Pulmonary artery endothelial cell (primary cell): ENCODE measurements at regions not wholly inside any gene's neighbourhood (a gene's known extent, or its start where the extent isn't known, plus 50 kb on each side); places are given as distances from the start of the nearest gene placed in this dataset.

Experiments
- DNase-seq: peaks from one replicate; pipeline ENCODE4 v3.0.0-alpha.2; 2011; ENCODE audit warnings: low read depth, low spot score

DNA sequence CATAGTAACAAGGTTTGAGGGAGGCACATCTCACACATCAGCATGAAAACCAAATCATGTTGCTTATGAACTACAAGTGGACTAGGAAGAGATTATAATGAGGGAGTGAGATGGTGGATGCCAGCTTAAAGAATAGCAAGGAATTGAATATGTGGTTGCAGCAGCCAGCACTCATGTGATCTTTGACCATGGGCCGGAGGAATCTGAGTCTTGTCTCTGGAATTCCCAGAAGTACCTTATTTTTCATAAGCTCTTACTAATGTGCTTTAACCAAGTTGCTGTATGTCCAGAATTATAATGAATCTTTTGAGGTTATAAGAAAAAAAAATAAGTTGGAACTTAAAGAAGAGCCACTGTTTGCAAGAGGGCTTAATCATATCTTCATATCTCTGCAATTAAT, 97.0 kb downstream of the DISP1 start:
- no peak for DNase-seq

DNA sequence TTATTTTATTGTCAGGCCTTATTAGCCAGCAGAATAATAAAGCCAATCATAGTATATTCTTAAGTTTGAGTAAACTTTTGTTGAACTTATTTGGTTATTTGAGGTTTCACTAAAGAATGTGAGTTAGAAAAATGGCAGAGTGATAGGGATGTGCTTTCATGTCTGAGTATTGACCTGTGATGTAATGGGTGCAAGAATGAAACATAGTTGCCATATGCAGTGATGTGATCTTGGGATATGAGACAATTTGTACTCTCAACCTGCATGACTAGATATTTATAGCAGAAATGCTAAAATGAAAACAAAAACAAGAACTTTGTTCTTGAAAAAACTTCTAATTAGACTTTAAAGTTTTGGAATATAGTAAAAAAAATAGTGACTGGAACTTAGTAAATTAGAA, 97.9 kb downstream of the DISP1 start:
- DNase-seq = no peak

DNA sequence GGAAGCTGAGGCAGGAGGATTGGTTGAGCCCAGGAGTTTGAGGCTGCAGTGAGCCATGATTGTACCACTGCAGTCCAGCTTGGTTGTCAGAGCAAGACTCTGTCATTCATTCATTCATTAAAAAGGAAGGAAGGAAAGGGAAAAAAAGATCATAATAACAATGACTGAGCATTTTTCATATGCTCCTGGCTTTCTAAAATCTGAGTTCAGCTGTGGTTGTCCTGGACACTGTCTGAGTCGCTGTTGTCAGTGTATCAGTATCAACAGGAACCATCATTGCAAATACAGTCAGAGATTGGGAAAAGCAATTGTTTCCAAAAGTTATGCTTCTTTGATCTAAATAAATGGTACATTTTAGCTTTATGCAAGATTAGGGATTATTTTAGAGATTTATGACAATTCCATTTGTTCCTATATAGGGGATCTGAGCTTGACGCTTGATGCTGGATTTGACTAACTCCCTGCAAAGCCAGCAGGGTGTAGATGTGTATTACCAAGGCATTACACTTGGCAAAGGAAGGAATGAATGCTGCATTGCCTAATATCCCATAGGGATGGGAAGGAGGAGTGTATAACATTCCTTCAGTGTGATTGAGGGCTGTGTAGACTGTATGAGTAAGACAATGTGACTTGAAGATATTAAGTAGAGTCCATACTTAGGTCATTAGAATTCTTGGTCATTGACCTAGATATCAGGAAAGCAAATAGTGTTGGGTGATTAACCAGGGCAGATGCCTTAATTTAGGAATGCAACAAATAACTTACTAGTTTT, 100.2 kb downstream of the DISP1 start:
- DNase-seq = no peak

DNA sequence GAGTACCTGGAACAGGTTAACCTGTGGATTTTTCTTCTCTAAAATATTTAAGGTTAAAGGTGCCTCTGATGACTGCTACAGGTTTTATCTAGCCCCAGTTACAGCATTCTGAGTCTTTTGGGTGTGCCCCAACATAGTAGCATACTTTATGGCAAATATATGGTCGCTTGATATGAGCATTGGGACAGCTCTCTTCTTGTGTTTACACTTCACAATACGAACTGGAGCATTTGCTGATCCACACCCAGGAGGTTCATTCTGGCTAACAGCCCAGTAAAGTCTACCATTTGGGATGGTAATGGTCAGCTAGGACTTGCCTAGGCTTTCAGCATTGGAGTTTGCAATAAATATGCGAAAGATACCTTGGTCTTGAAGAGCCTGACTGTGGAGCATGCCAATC, 101.3 kb downstream of the DISP1 start:
- no peak for DNase-seq

DNA sequence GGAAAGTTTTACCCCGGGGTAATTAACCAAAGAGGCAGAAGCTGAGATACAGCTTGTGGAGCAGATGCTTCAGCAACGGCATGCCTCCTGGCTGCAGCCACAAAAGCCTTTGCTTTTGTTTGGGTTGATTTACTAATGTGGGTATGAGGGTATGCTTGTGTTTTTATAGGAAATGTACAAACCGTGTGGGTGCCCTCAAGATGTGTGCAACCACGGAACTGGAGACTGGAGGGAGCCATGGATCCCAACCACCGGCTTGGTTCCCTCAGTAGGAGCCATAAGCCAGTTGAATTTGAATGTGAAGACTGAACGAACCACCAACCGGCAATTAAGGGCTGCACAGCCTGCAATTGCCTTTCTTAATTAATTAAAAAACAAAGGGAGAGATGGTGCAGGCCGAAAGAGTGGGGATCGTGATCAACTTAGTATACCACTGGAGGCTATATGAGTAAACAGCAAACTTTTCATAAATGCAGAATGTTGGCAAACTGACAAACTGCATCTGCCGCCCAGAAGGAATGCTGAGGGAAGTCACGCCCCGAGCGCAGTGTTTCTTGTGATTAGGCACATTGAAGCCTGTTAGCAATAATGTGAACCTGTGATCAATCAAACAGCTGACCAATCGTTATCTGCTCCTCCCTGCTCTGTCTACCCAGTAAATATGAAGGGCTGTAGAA, 104.1 kb downstream of the DISP1 start:
- DNase-seq = no peak

DNA sequence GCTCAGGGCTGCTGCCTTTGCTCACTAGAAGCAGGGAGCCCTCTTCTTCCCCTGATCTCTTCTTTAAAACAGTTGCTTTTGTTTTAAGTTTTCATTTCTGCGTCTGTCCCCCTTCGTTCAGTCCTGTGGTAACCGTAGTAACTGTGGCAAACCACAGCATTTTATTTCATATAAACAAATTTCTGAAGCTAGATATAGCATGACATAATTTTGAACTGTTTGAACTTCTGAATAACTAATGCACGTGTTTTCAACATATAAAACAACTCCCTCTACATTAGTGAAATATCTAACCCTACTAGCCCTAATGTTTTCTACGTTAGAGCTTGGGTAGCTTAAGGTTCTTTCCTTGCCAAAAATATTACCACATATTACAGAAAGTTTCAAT, 104.6 kb downstream of the DISP1 start:
- no peak for DNase-seq

DNA sequence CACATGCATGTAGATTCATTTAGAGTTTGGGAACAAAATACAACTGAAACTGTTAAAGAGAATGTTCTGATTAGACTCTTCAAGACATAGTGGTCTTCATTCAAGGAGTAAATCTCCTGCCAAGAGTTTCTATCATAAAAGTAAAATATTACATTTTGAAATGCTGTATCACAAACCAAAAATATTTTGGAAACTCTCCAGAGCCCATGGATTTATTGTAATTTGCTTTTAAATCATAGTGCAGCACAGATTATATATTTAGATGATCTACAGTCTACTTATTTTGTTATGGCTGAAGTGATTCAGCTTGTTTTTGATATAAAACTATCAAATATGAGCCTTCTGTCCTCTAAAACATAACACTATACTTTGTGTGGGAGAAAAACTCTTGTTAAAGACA, 105.3 kb downstream of the DISP1 start:
- no peak for DNase-seq

DNA sequence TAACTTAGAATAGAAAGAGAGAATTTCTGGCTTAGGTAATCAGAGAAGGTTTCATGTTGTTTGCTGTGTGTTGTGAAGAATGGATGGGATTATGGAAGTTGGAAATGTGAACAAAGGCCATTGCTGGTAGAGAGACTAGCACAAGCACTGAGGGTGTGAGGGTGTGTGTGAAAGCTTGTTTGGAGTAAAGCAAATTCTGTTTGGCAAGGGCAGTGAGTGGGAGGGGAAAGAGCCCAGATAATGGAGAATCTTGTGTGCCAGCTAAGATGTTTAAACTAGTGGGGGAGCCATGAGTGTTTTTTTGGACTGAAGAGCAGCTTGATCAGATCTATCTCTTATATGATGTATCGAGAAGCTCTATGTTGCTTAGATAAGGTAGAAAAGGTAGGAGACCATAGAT, 107.1 kb downstream of the DISP1 start:
- DNase-seq = no peak

DNA sequence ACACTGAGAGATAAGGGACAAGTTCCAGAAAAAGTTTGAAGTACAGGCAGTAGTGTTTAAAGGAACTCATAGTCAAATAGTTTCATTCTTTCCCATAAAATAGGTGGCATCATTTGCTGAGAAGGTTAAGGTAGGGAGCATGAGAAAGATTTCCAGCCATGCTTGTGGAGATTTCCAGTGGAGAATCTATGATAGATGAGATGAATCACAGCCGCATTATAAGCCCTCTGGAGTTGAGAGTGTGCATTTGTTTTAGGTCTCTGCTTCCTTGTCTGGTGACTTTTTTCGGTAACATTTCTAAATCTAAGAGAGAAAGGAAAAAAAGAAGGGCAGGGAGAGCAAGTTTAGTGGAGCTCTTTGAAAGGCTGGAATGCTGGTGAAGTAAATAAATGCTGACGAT, 108.7 kb downstream of the DISP1 start:
- no peak for DNase-seq

DNA sequence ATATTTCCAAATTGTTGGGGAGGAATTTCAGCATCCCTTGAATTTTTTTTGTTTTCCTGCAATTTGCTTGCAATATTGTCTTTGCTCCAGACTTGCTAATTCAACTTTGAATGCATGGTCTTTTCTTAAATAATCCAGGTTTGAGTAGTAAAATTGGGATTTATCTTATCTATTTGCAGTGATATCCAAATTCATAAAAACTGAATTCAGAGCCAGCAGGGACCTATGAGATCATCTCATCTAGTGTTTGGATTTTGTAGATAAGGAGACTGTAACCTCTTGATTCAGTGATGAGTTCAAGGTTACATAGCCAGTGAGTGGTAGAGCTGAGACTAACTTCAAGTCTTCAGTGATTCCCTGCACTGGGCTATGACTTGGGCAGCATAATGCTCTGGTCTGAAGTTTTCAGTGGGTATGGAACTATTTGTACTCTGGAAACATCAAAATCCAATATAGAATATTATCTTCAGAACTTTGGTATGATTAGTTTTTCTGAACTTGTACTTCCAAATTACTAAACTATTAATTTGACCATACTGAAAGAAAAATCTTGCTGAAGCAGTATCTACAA, 109.4 kb downstream of the DISP1 start:
- no peak for DNase-seq

DNA sequence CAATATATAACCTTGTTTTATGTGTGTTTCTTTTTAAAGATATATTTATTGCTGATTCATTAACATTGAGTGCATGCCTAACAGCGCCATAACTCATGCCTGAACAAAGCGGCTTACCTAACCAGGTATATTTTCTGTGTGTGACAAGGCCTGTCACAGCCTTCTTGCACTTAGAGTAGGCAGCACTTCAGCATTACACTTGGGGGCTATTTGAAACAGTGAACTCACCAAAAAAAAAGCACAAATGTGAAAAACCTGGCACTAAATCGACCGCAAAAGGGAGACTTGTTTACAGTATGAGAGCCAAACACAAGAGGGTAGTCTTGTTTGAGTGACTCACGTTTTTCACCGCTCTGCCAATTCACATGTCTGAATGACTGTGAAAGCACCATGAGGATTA, 111.7 kb downstream of the DISP1 start:
- DNase-seq = no peak

DNA sequence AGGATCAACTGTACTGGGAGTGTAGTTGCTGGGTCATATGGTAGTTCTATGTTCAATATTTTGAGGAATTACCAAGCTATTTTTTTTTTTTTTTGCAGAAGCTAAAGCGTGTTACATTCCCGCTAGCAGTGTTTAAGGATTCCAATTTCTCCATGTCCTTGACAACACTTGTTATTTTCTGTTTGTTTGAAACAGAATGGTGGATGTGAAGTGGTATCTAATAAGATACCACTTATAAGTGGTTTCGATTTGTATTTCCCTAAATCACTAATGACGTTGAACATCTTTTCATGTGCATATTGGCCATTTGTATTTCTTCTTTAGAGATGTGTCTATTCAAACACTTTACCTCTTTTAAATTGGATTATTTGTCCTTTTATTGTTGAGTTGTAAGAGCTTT, 112.2 kb downstream of the DISP1 start:
- DNase-seq = no peak

DNA sequence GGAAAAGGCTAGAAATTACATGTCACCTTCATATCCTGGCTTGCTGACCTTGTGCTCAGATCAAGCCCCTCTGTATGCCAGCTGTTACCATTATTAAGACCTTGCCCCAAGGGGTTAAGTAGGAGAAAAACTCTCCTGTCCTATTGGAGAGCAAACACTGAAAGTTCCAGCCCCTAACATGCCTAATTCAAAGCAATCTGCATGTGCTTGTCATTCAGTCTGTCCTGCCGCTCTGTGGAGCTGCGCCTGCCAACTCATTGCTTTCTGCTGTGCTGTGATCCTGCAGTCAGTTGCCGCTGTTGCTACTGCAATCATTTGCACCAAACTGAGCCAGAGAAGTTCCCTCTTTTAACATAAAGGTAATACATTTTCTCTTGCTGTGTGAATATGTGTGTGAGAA, 113.4 kb downstream of the DISP1 start:
- DNase-seq = no peak

DNA sequence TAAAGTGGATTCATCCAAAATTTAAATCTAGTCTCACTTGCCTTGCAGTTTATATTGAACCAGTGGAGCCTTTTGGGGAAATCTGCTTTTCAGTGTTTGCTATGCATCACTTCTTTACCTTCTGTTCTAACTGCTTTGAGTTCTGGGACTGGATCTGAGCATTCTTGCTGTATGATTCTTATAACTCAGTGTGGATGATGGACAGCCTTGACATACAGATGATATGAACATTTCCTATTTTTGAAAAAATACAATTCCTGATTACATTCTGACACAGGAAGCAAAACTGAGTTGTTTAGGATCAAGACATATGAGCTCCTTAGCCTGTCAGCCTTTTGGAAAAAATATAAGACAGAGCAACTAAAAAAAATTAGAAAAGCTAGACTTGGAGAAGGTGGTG, 115.2 kb downstream of the DISP1 start:
- no peak for DNase-seq

DNA sequence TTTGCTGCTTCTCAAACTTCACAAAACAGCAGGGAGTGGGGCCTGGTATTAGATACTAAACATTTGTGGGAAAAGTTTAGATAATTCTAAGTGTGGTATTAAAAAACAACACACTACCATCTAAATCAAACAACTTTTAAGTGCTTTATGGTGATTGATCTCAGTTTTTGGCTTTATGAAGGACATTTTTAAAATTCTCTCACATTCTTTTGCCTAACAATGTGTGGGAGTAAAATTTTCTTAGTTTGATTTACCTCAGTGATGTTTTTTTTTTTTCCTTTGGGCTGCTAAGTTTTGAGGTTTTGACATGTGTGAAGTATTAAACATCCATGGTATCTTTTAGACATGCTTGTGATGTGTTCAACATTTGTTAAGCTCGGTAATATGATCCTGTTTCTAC, 116.2 kb downstream of the DISP1 start:
- no peak for DNase-seq

DNA sequence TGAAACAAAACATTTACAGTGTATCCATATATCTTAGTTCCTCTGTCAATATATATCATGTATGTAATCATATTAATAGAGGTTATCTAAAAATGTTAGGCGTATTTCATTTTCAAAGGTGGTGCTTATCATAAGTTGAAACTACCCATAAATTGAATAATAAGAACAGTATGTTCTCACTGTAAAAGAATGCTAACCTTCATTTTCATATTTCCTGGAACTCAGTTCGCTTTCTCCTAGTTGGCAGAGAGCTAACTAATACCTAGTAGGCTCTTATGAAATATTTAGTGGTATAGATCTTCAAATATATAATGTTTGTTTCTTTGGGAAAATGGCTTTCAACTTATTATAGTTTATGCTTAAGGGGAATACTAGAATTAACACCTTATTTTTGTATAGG, 118.4 kb downstream of the DISP1 start:
- DNase-seq = no peak

DNA sequence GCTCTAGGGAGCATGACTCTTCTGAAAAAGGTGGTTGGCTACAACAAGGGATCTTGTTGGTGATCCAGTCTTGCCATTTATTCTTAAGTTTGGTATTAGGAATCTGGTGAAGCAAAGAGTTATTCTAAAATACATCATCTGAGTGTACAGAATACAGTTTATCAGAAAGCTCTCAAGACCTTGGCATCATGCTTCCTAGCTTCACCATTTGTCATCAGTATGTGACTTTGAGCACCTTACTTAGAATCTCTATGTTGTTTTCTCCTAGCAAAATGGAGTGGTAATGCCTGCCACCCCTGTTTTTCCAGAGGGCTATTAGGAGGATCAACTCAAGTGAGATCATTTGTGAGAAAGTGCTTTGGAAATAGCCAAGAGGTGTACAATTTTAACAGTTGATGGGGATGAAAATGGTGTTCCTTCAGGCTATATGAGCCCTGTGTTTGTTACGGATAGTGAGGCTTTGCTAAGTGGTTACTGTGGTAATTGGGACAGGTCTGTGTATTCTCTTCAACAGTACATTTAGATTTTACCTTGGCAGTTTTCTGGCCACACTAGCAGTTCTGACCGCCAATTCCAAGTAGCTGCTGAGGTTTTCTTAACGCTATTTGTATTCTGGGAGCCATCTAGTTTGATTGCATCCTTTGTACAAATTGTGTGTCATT, 120.5 kb downstream of the DISP1 start:
- DNase-seq = no peak

DNA sequence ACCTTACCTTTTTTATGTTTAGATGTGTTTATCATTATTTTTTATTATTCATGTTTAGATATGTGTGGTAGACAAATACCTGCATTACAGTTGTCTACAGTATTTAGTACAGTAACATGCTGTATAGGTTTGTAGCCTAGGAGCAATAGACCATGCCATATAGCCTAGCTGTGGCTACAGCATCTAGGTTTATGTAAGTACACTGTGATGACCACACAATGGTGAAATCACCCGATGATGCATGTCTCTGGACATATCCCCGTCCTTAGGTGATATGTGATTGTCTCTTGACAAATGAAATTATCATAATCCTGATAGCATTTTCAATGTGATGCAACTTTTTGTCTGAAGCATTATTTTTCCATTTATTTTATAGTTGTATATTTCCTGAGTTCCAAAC, 121.2 kb downstream of the DISP1 start:
- no peak for DNase-seq

DNA sequence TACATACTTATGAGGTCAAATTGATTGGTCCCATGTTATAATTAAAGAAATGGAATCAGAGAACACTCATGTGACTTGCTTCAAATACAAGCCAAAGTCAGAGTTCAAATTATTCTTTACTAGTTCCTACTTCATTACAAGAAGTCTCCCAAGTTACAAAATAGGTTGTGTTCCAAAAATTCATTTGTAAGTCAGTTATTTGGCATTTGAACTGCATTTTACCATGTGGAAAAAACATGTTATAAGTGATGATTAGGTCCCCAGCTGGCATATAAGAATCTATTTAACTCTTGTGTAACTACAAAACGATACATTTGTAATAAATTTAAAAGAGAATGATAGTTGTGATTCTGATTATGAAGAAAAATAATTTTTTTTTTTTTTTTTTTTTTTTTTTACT, 124.1 kb downstream of the DISP1 start:
- no peak for DNase-seq

DNA sequence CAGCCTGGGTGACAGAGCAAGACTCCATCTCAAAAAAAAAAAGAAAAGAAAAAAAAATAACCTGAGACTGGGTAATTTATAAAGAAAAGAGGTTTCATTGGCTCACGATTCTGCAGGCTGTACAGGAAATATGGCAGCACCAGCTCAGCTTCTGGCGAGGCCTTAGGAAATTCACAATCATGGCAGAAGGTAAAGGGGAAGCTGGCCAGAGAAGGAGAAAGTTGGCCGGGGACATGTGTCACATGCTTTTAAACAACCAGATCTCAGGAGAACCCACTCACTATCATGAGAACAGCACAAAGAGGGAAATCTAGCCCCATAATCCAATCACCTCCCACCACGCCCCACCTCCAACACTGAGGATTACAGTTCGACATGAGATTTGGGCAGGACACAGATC, 125.3 kb downstream of the DISP1 start:
- no peak for DNase-seq

DNA sequence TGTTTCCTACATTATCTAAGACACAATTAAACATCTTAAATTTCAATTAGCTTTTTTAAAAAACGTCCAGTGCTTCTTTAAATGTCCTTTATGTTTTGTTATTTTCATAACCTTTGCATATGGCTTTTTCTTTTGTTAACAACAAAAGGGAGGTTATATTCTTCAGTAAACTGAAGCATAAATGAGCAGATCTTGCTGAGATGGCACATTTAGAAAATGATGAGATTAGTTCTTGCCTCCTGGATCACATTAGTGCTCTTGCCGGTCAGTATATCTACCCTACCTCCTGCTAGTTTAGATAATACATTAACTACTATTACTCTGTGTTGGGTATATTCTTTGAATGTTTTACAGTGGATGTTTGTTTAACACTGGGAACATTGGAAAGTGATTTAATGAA, 126.1 kb downstream of the DISP1 start:
- no peak for DNase-seq

DNA sequence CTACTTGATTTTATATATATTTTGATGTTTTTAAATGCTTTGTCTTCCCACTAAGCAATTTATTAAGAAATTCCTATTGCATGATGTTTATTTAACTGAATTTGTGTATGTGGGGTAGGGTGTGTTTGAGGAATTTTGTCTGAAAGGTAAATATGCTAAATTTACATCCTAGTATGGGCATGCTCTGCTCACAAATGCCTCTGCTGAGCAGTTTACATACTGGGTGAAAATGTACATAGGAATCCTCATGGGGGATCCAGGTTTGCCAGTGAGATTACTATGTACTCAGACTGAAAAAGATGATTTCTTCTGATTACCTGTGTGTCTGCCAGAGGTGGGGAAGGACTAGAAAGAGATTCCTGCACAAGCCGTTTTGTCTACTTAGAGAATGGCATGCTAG, 126.6 kb downstream of the DISP1 start:
- DNase-seq = no peak

DNA sequence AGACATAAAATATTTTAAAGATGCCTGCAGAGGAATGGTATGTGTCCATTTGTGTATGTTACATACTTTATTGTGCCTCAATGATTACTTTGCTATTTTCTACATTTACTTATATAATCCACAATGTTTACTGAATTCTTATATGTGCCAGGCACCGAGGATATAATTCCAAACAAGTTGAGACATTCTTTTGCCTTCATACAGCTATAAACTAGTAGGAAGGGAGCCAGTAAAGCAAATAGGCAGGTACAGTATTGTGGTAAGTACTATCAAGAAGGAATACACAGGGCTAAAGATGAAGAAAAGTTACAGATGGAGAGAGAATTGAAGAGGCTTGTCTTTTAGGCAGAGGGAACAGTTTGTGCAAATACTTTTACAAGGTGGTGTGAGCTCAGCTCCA, 131.6 kb downstream of the DISP1 start:
- no peak for DNase-seq
